Heart left ventricle (tissue), 16 donors: ENCODE measurements at regions not wholly inside any gene's neighbourhood (a gene's known extent, or its start where the extent isn't known, plus 50 kb on each side); places are given as distances from the start of the nearest gene placed in this dataset.

Experiments
- ATAC-seq, 4 donors: fragments of 200-7000 bp; cut with Tn5 transposase; one replicate each; pipeline ENCODE4 v1.9.1; 2020 to 2022; ENCODE audit warnings: moderate library complexity in 4 of 4, mild to moderate bottlenecking in 3 of 4, moderate number of reproducible peaks in 1 of 4
- DNase-seq, 5 donors: peaks; one replicate each; pipeline ENCODE4 v3.0.0-alpha.2; 2020
- H3K27ac ChIP-seq, 12 donors: fragments of 200-600 bp; sonication (generic) in 4 of 12; one replicate each; pipeline versions ENCODE4 v1.5.0 to v1.8.0; 2016 to 2022; ENCODE audit warnings: mild to moderate bottlenecking in 2 of 12
- H3K27me3 ChIP-seq, 9 donors: fragments of 200-600 bp; sonication (generic) in 2 of 9; one replicate each; pipeline versions ENCODE4 v1.5.1 to v1.8.0; 2016 to 2022; ENCODE audit warnings: mild to moderate bottlenecking in 3 of 9
- H3K36me3 ChIP-seq, 9 donors: fragments of 200-600 bp; sonication (generic) in 2 of 9; one replicate each; pipeline versions ENCODE4 v1.5.0 to v1.8.0; 2018 to 2022; ENCODE audit warnings: mild to moderate bottlenecking in 2 of 9
- H3K4me1 ChIP-seq, 12 donors: fragments of 200-600 bp; sonication (generic) in 4 of 12; one replicate each; pipeline versions ENCODE4 v1.5.0 to v1.8.0; 2016 to 2022; ENCODE audit warnings: mild to moderate bottlenecking in 3 of 12
- H3K4me3 ChIP-seq, 12 donors: fragments of 200-600 bp; sonication (generic) in 4 of 12; one replicate each; pipeline versions ENCODE4 v1.5.0 to v1.8.0; 2017 to 2022; ENCODE audit warnings: mild to moderate bottlenecking in 9 of 12, moderate library complexity in 4 of 12
- H3K9me3 ChIP-seq, 12 donors: fragments of 200-600 bp; sonication (generic) in 4 of 12; one replicate each; pipeline versions ENCODE4 v1.5.0 to v1.8.0; 2016 to 2022; ENCODE audit warnings: mild to moderate bottlenecking in 1 of 12
- POLR2A ChIP-seq, 2 donors: fragments of 450-650 bp; IDR thresholded peaks; one replicate each; pipeline ENCODE4 v1.6.1; 2017; ENCODE audit warnings: antibody characterized with exemption in 2 of 2, mild to moderate bottlenecking in 2 of 2, moderate library complexity in 2 of 2
- WGBS, 4 donors: extraction: QIAGEN DNeasy Blood & Tissue Kit in 2 of 4; methylation state at CpG; one replicate each; pipeline versions ENCODE4 v1.1.5 to v1.1.7; 2013 to 2018; 5-methylcytosine and 5-hydroxymethylcytosine counted together
- intact Hi-C, 10 donors: fragments of 100-400 bp; cut with DNase I; formaldehyde crosslinking; loops; one replicate each; pipeline versions ENCODE4 v1.11.1 to v1.14.2; 2022
- TF ChIP-seq, protein P1 (sequence below), 12 donors: fragments of 200-600 bp; sonication (generic) in 4 of 12; IDR thresholded peaks; one replicate each; pipeline versions ENCODE4 v1.5.0 to v1.8.0; 2018 to 2022; ENCODE audit warnings: antibody characterized with exemption in 12 of 12, mild to moderate bottlenecking in 5 of 12
- donor health status: ischemic (EF 13 %, LVEDD 7.1; RV severe dilation, severe dysfunction).
- donor health status: healthy with polysubstance abuse.
- donor health status: DM: no; HTN: yes; CAD: no.
- donor health status: DM: no; HTN: no; CAD: no.
- donor health status: ischemic (EF 25% LVEDD 6.9; RV normal size, moderate dysfunction).
- donor health status: ischemic (EF 25% LVEDD 5.7; RV mildly dilated, moderate dysfunction).
- donor health status: healthy.
- donor health status: DM: yes; HTN: yes; CAD: no.
- donor health status: ischemic (EF 35%, LVEDD 5.7; RV mildly dilated, moderate dysfunction).
- donor health status: nonischemic (EF 11% LVEDD 7.7; RV severe dilation, severe dysfunction).
- donor health status: DM: yes; HTN: yes; CAD: no.
- donor health status: PGD.
- donor health status: ischemic (EF 29% LVEDD 5.4; RV normal size, mild dysfunction).
- donor health status: nonischemic (EF 23%, LVEDD 6.1; RV moderate dilation, normal function).

DNA sequence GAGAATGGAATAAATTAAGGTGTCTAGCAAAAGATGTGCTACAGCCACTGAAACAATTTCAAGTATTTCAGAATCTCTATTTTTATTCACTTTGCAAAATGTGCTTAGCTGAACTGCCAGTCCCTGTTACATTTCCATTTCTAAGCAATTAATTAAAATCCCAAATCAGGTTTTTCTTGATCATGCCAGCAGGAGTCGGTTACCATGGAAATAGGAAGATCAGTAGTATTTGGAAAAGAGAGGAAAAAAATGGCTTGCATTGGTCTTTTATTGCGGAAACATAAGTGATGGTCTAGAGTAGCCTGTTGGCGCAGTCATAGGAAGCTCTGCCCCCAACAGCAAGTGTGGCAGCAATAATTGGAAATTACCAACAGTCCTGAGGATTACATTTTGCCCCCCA lies 867.1 kb downstream of the GATA3 start:
- H3K36me3 ChIP-seq: no peaks in the 10 kb centered on the region
- TF ChIP-seq POLR2A (IDR thresholded peaks at IDR 0.05): no peak
- TF ChIP-seq, protein P1, sequence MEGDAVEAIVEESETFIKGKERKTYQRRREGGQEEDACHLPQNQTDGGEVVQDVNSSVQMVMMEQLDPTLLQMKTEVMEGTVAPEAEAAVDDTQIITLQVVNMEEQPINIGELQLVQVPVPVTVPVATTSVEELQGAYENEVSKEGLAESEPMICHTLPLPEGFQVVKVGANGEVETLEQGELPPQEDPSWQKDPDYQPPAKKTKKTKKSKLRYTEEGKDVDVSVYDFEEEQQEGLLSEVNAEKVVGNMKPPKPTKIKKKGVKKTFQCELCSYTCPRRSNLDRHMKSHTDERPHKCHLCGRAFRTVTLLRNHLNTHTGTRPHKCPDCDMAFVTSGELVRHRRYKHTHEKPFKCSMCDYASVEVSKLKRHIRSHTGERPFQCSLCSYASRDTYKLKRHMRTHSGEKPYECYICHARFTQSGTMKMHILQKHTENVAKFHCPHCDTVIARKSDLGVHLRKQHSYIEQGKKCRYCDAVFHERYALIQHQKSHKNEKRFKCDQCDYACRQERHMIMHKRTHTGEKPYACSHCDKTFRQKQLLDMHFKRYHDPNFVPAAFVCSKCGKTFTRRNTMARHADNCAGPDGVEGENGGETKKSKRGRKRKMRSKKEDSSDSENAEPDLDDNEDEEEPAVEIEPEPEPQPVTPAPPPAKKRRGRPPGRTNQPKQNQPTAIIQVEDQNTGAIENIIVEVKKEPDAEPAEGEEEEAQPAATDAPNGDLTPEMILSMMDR (IDR thresholded peaks at IDR 0.05): no peak
- DNase-seq (no peak), ATAC-seq (no peak)
- 69 to 75% (median 69%) methylated on average over 3 of the region's 3 CpGs for WGBS, 4 donors
- intact Hi-C loops: no loop called here
- H3K9me3 ChIP-seq: no peaks in the 10 kb centered on the region
- H3K4me3 ChIP-seq: no peak overlapping the region
- H3K27ac ChIP-seq: no peak overlapping the region
- H3K27me3 ChIP-seq: no peaks in the 10 kb centered on the region
- no peaks in the 10 kb centered on the region for H3K4me1 ChIP-seq

DNA sequence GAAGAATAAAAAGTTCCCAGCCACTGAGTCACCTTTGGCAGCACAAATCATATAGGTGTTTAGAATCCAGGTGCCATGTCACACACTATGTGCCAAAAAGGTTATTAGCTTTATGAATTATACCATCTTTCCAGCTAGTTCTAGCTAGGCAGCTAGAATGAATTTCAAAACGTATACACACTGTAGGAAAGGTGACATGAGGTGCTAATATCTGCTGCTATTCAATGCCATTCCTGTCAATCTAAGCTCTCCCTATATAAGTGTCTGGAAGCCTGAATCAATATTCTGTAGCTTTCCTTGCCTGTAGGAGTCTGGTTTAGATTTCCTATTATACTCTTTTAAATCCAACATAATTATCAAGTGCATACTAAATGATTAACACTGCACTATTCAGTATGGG lies 868.6 kb downstream of the GATA3 start:
- H3K27me3 ChIP-seq: no peaks in the 10 kb centered on the region
- no peak for ATAC-seq
- no peak overlapping the region for H3K27ac ChIP-seq
- intact Hi-C loops: no loop called here
- TF ChIP-seq POLR2A (IDR thresholded peaks at IDR 0.05): no peak
- TF ChIP-seq, protein P1 (IDR thresholded peaks at IDR 0.05): no peak
- H3K4me1 ChIP-seq: no peaks in the 10 kb centered on the region
- H3K36me3 ChIP-seq: no peaks in the 10 kb centered on the region
- H3K4me3 ChIP-seq: no peak overlapping the region
- no peak for DNase-seq
- WGBS, 4 donors: 52 to 66% (median 56%) methylated on average over 1 of the region's 1 CpG
- no peaks in the 10 kb centered on the region for H3K9me3 ChIP-seq

DNA sequence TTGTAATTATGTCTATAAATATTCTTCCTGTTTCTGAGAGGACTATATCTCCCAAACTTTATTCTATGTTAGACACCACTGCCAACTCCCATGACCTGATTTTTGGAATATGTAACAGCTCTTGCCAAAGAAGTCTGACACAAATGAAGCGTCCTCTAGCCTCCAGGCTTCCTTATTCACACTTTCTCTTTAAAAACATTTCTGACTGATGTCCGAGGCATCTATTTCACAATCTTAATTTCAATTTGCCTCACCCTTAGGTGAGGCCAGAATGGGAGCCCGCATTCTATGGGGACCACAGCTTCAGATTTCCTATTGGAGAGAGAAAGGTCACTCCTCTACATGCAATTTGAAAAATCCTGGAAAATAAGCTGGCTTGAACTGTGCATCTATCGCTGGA lies 873.2 kb downstream of the GATA3 start:
- no peak overlapping the region for H3K4me3 ChIP-seq
- no peaks in the 10 kb centered on the region for H3K9me3 ChIP-seq
- no peak for ATAC-seq

DNA sequence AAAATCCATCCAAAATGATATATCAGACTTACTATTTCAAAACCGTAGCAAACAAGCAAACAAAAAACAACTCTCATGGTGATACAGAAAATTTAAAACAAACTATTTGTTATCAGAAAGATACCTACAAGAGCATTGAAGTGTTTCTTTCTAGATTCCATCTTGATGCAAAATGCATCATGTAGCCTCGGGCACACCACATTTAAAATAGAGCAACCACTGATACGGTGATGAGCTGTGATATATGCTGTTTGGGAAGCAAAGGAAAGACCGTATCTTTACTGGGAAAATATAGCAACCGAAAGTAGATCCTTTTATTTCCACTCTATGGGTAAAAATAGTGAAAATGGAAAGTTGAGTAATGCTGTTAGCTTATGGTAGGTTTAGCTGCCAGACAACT lies 892.0 kb downstream of the GATA3 start:
- DNase-seq (no peak), ATAC-seq (no peak)
- H3K4me1 ChIP-seq: no peaks in the 10 kb centered on the region
- TF ChIP-seq, protein P1 (IDR thresholded peaks at IDR 0.05): no peak
- TF ChIP-seq POLR2A (IDR thresholded peaks at IDR 0.05): no peak
- no peaks in the 10 kb centered on the region for H3K36me3 ChIP-seq
- WGBS, 4 donors: 80 to 84% (median 84%) methylated on average over 5 of the region's 5 CpGs
- H3K27ac ChIP-seq: no peak overlapping the region
- no peaks in the 10 kb centered on the region for H3K27me3 ChIP-seq
- intact Hi-C loops: no loop called here
- H3K4me3 ChIP-seq: no peak overlapping the region
- H3K9me3 ChIP-seq: no peaks in the 10 kb centered on the region

More for the DNA sequence above, 873.2 kb downstream of the GATA3 start:
- no peak for DNase-seq
- Histone ChIP-seq H3K4me1 (no peaks in the 10 kb centered on the region), H3K27me3 (no peaks in the 10 kb centered on the region), H3K36me3 (no peaks in the 10 kb centered on the region), H3K27ac (no peak overlapping the region)
- 58 to 60% (median 59%) methylated on average over 4 of the region's 4 CpGs for WGBS, 4 donors
- TF ChIP-seq, protein P1 (IDR thresholded peaks at IDR 0.05): no peak
- no peak for TF ChIP-seq POLR2A (IDR thresholded peaks at IDR 0.05)
- intact Hi-C loops: no loop called here
